GM12875 (cell line): ENCODE measurements at regions not wholly inside any gene's neighbourhood (a gene's known extent, or its start where the extent isn't known, plus 50 kb on each side); places are given as distances from the start of the nearest gene placed in this dataset.

Source experiments
- H3K4me3 ChIP-seq: one replicate; pipeline ENCODE4 v1.5.1; 2011; ENCODE audit warnings: low read depth, low read length, control low read depth
- CTCF ChIP-seq: IDR thresholded peaks from 2 replicates; pipeline ENCODE4 v1.5.1; 2011; ENCODE audit warnings: low read depth, mild to moderate bottlenecking, control low read depth, inconsistent platforms, low read length, moderate library complexity, borderline replicate concordance; ENCODE audit not compliant: insufficient read depth

- H3K4me3 ChIP-seq, result no peak overlapping the region
- TF ChIP-seq CTCF, result no peak
Measured at GRCh38 chr4:41806807-41807206, 58.3 kb upstream of the PHOX2B start.

- TF ChIP-seq CTCF, result no peak
- H3K4me3 ChIP-seq, result no peak overlapping the region
Measured at GRCh38 chr4:41802590-41802989, 54.1 kb upstream of the PHOX2B start.

GRCh38 chr4:41799126-41799525 is 50.6 kb upstream of the PHOX2B start:
- TF ChIP-seq CTCF, result no peak
- no peak overlapping the region for H3K4me3 ChIP-seq
